Muscle of leg (tissue), 3 donors: ENCODE measurements at regions not wholly inside any gene's neighbourhood (a gene's known extent, or its start where the extent isn't known, plus 50 kb on each side); places are given as distances from the start of the nearest gene placed in this dataset.
A peak's percentile ranks its signal among the peaks of the same experiment; 100 is the strongest.

Source experiments
- DNase-seq: peaks from one replicate; pipeline ENCODE4 v3.0.0; 2013
- H3K27ac ChIP-seq: one replicate; pipeline ENCODE4 v1.5.1; 2013; ENCODE audit warnings: mild to moderate bottlenecking, low read length, control low read depth
- H3K27me3 ChIP-seq: one replicate; pipeline ENCODE4 v1.6.1; 2013; ENCODE audit warnings: low read length; ENCODE audit not compliant: control insufficient read depth, insufficient read depth
- H3K36me3 ChIP-seq: one replicate; pipeline ENCODE4 v1.6.1; 2013; ENCODE audit warnings: low read length; ENCODE audit not compliant: control insufficient read depth, insufficient read depth
- H3K4me1 ChIP-seq: one replicate; pipeline ENCODE4 v1.6.1; 2013; ENCODE audit warnings: low read length; ENCODE audit not compliant: control insufficient read depth, insufficient read depth
- H3K4me3 ChIP-seq: one replicate; pipeline ENCODE4 v1.5.1; 2013; ENCODE audit warnings: low read length, control low read depth
- H3K9me3 ChIP-seq: replicated peaks from 2 replicates; pipeline ENCODE4 v1.6.1; 2013; ENCODE audit warnings: low read depth, low read length; ENCODE audit not compliant: control insufficient read depth
- WGBS: methylation state at CpG from one replicate; pipeline ENCODE4 v1.1.5; 2013; ENCODE audit warnings: missing lambda C conversion rate; ENCODE audit not compliant: insufficient coverage; 5-methylcytosine and 5-hydroxymethylcytosine counted together

- Histone ChIP-seq H3K27me3 (no peaks in the 10 kb centered on the region), H3K4me1 (peaks cover 2% of the 10 kb centered on the region), H3K9me3 (no peaks in the 10 kb centered on the region), H3K27ac (no peak overlapping the region), H3K4me3 (no peak overlapping the region), H3K36me3 (no peaks in the 10 kb centered on the region)
- 60% methylated on average over 1 of the region's 2 CpGs for WGBS
- DNase-seq: no peak
Measured at GRCh38 chr18:40094441-40094840, 1860.6 kb upstream of the PIK3C3 start.

- H3K4me1 ChIP-seq: no peaks in the 10 kb centered on the region
- no peaks in the 10 kb centered on the region for H3K27me3 ChIP-seq
- WGBS: 34% methylated on average over 2 of the region's 3 CpGs
- DNase-seq: peak; percentile 36
- no peaks in the 10 kb centered on the region for H3K36me3 ChIP-seq
- H3K4me3 ChIP-seq: peak overlapping the region; percentile 14
- H3K9me3 ChIP-seq: no peaks in the 10 kb centered on the region
- H3K27ac ChIP-seq: peak overlapping the region; percentile 5
Measured at GRCh38 chr18:40088130-40088529, 1866.9 kb upstream of the PIK3C3 start.

- Histone ChIP-seq H3K27ac (no peak overlapping the region), H3K36me3 (no peaks in the 10 kb centered on the region), H3K27me3 (no peaks in the 10 kb centered on the region), H3K4me3 (no peak overlapping the region), H3K9me3 (no peaks in the 10 kb centered on the region), H3K4me1 (no peaks in the 10 kb centered on the region)
- no CpG with 5 or more reads among the region's 2 CpGs for WGBS
- DNase-seq: no peak
Measured at GRCh38 chr18:40079786-40080185, 1875.2 kb upstream of the PIK3C3 start.

- H3K36me3 ChIP-seq: no peaks in the 10 kb centered on the region
- H3K4me1 ChIP-seq: no peaks in the 10 kb centered on the region
- no peak overlapping the region for H3K4me3 ChIP-seq
- peak; percentile 14 for DNase-seq
- H3K27me3 ChIP-seq: no peaks in the 10 kb centered on the region
- no peaks in the 10 kb centered on the region for H3K9me3 ChIP-seq
- WGBS: 78% methylated on average over 1 of the region's 2 CpGs
- no peak overlapping the region for H3K27ac ChIP-seq
Measured at GRCh38 chr18:40075616-40076015, 1879.4 kb upstream of the PIK3C3 start.

GRCh38 chr18:40072761-40073160, 1882.3 kb upstream of the PIK3C3 start:
- WGBS: 80% methylated on average over 1 of the region's 2 CpGs
- no peaks in the 10 kb centered on the region for H3K9me3 ChIP-seq

GRCh38 chr18:40066368-40066767, 1888.7 kb upstream of the PIK3C3 start:
- DNase-seq: no peak
- Histone ChIP-seq H3K4me3 (no peak overlapping the region), H3K9me3 (no peaks in the 10 kb centered on the region), H3K4me1 (no peaks in the 10 kb centered on the region), H3K27me3 (no peaks in the 10 kb centered on the region), H3K36me3 (no peaks in the 10 kb centered on the region), H3K27ac (no peak overlapping the region)
- no CpG with 5 or more reads among the region's 1 CpG for WGBS

More at GRCh38 chr18:40072761-40073160, 1882.3 kb upstream of the PIK3C3 start:
- no peak for DNase-seq
- Histone ChIP-seq H3K27me3 (no peaks in the 10 kb centered on the region), H3K4me3 (no peak overlapping the region), H3K36me3 (no peaks in the 10 kb centered on the region), H3K4me1 (no peaks in the 10 kb centered on the region), H3K27ac (no peak overlapping the region)

- Histone ChIP-seq H3K27me3 (no peaks in the 10 kb centered on the region), H3K36me3 (no peaks in the 10 kb centered on the region), H3K4me1 (no peaks in the 10 kb centered on the region), H3K9me3 (no peaks in the 10 kb centered on the region), H3K27ac (no peak overlapping the region), H3K4me3 (no peak overlapping the region)
- peak; percentile 16 for DNase-seq
Measured at GRCh38 chr18:40063488-40063887, 1891.5 kb upstream of the PIK3C3 start.

GRCh38 chr18:40061086-40061485, 1893.9 kb upstream of the PIK3C3 start:
- Histone ChIP-seq H3K27me3 (no peaks in the 10 kb centered on the region), H3K36me3 (no peaks in the 10 kb centered on the region), H3K9me3 (no peaks in the 10 kb centered on the region), H3K4me1 (peaks cover 2% of the 10 kb centered on the region), H3K27ac (no peak overlapping the region), H3K4me3 (no peak overlapping the region)
- 75% methylated on average over 1 of the region's 2 CpGs for WGBS
- no peak for DNase-seq

GRCh38 chr18:40060562-40060961, 1894.5 kb upstream of the PIK3C3 start:
- Histone ChIP-seq H3K9me3 (no peaks in the 10 kb centered on the region), H3K4me1 (peaks cover 3% of the 10 kb centered on the region), H3K36me3 (no peaks in the 10 kb centered on the region), H3K27me3 (no peaks in the 10 kb centered on the region), H3K27ac (no peak overlapping the region), H3K4me3 (no peak overlapping the region)
- no CpG with 5 or more reads among the region's 1 CpG for WGBS
- no peak for DNase-seq

- Histone ChIP-seq H3K27me3 (no peaks in the 10 kb centered on the region), H3K27ac (no peak overlapping the region), H3K9me3 (no peaks in the 10 kb centered on the region), H3K36me3 (no peaks in the 10 kb centered on the region), H3K4me3 (no peak overlapping the region), H3K4me1 (peaks cover 3% of the 10 kb centered on the region)
- no peak for DNase-seq
- WGBS: 100% methylated on average over 1 of the region's 3 CpGs
Measured at GRCh38 chr18:40058811-40059570, 1896.0 kb upstream of the PIK3C3 start.
